Panc1 (cell line): ENCODE measurements at regions not wholly inside any gene's neighbourhood (a gene's known extent, or its start where the extent isn't known, plus 50 kb on each side); places are given as distances from the start of the nearest gene placed in this dataset.

ENCODE experiments used
- ATAC-seq: fragments of 200-7000 bp; cut with Tn5 transposase; 2 replicates; pipeline ENCODE4 v1.9.1; 2020; ENCODE audit warnings: mild to moderate bottlenecking, moderate library complexity
- BruUV-seq: library from RNA; stranded (reverse); fragments of 400-500 nt; replicated peaks from 2 replicates; lab custom pipeline; 2021; lab: Mats Ljungman, UMichigan
- CTCF ChIA-PET: fragments of 300-600 bp; sonication (Branson Sonifier 250); formaldehyde crosslinking; loops from one replicate; lab custom pipeline; 2022; ENCODE audit warnings: antibody characterized with exemption; lab: Charles Lee
- POLR2A ChIA-PET: fragments of 300-600 bp; sonication (Branson Sonifier 250); formaldehyde crosslinking; loops from one replicate; lab custom pipeline; 2022; ENCODE audit warnings: antibody characterized with exemption; lab: Charles Lee
- DNase-seq: peaks from one replicate; pipeline ENCODE4 v3.0.0-alpha.2; 2010; ENCODE audit warnings: low read depth, low spot score
- H3K27ac ChIP-seq: 2 replicates; pipeline ENCODE4 v1.5.1; 2011; ENCODE audit warnings: mild to moderate bottlenecking, low read length, inconsistent platforms
- H3K27me3 ChIP-seq: fragments of 200-500 bp; sonication (Bioruptor generic); 2 replicates; pipeline ENCODE4 v1.6.0; 2014; ENCODE audit warnings: low read length, inconsistent platforms; ENCODE audit not compliant: control insufficient read depth, insufficient read depth
- H3K36me3 ChIP-seq: fragments of 200-500 bp; sonication (Bioruptor generic); 2 replicates; pipeline ENCODE4 v1.5.1; 2014; ENCODE audit warnings: inconsistent platforms, mild to moderate bottlenecking, low read length, moderate library complexity; ENCODE audit not compliant: control insufficient read depth, insufficient read depth
- H3K4me1 ChIP-seq: 2 replicates; pipeline ENCODE4 v1.5.1; 2011; ENCODE audit warnings: inconsistent platforms, mild to moderate bottlenecking, low read length, moderate library complexity; ENCODE audit not compliant: control insufficient read depth, insufficient read depth
- H3K4me3 ChIP-seq, 2 experiments: 2 replicates each; pipeline ENCODE4 v1.5.1; 2011 to 2012; ENCODE audit warnings: low read depth in 2 of 2, low read length in 2 of 2, mild to moderate bottlenecking in 2 of 2, inconsistent platforms in 1 of 2, moderate library complexity in 1 of 2
- H3K9me3 ChIP-seq: fragments of 200-500 bp; sonication (Bioruptor generic); 2 replicates; pipeline ENCODE4 v1.5.1; 2014; ENCODE audit warnings: low read depth, mild to moderate bottlenecking, inconsistent platforms, low read length, moderate library complexity; ENCODE audit not compliant: control insufficient read depth, insufficient read depth
- POLR2AphosphoS5 ChIP-seq: IDR thresholded peaks from 2 replicates; pipeline ENCODE4 v1.6.1; 2012; ENCODE audit warnings: mild to moderate bottlenecking, low read depth, low read length, moderate library complexity
- SIN3A ChIP-seq: IDR thresholded peaks from 2 replicates; pipeline ENCODE4 v1.6.1; 2012; ENCODE audit warnings: low read depth, mild to moderate bottlenecking, low read length, moderate library complexity, borderline replicate concordance; ENCODE audit not compliant: insufficient read depth
- TCF7L2 ChIP-seq: IDR thresholded peaks from 2 replicates; pipeline ENCODE4 v1.6.1; 2011; ENCODE audit warnings: mild to moderate bottlenecking, low read depth, low read length, inconsistent platforms
- in situ Hi-C: cut with HindIII; loops from 2 replicates; pipeline ENCODE4 v1.10.0; 2016; ENCODE audit warnings: low sequenced_read_pairs, low pct_unique_long_range_greater_than_20kb
- intact Hi-C: fragments of 100-400 bp; cut with micrococcal nuclease; formaldehyde crosslinking; loops from one replicate; pipeline ENCODE4 v1.10.0; 2022; ENCODE audit not compliant: unreplicated experiment
- TF ChIP-seq, protein P1 (sequence below): fragments of 450-650 bp; IDR thresholded peaks from 2 replicates; pipeline ENCODE4 v1.5.1; 2017; ENCODE audit warnings: mild to moderate bottlenecking
- TF ChIP-seq, protein P2 (sequence below), 2 experiments: IDR thresholded peaks; 2 replicates each; pipeline ENCODE4 v1.6.1; 2011 to 2012; ENCODE audit warnings: low read depth in 2 of 2, control low read depth in 1 of 2, low read length in 1 of 2, mild to moderate bottlenecking in 1 of 2, moderate library complexity in 1 of 2; ENCODE audit not compliant: insufficient read depth in 1 of 2

DNA sequence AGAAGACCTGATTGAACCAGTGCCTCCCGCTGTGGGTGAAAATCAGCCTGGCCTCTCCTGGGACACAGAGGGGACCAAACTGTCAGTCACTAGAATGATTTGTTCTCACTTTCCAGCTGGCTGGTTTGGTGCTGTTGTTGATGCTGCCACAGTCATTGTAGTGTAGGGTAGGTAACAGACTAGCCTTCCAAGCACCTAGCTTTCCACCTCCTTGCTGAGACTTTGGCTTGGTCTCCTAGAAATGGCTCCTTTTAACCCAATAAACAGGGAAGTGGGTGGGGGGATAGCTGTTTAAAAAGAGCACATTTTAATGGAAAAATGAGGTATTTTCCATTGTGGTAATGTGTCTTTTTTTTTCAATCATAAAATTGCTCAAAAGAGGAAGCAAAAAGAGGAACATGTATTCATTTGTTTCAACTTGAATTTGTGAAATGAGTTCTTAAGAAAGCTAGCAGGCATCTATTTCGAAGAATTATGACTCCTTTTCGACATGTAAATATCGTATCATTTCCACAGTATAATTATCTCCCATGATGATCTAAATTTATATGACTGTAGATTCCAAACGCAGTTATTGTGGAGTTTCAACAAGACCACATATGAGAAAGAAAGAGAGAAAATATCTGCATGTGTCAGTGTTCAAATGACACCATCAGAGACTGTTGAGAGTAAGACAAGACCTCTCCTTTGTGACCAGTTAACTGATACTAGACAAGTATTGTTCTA is 190.1 kb downstream of the HLX start:
- ATAC-seq (no peak), DNase-seq (no peak)
- Histone ChIP-seq H3K27me3 (no peaks in the 10 kb centered on the region), H3K27ac (no peak overlapping the region), H3K4me3 (no peak overlapping the region), H3K36me3 (no peaks in the 10 kb centered on the region), H3K9me3 (no peaks in the 10 kb centered on the region), H3K4me1 (no peaks in the 10 kb centered on the region)
- no TSS peak for BruUV-seq
- POLR2A ChIA-PET, result no interaction called here
- CTCF ChIA-PET, result no interaction called here
- intact Hi-C loops, result no loop called here
- in situ Hi-C loops, result no loop called here
- TF ChIP-seq, protein P1, sequence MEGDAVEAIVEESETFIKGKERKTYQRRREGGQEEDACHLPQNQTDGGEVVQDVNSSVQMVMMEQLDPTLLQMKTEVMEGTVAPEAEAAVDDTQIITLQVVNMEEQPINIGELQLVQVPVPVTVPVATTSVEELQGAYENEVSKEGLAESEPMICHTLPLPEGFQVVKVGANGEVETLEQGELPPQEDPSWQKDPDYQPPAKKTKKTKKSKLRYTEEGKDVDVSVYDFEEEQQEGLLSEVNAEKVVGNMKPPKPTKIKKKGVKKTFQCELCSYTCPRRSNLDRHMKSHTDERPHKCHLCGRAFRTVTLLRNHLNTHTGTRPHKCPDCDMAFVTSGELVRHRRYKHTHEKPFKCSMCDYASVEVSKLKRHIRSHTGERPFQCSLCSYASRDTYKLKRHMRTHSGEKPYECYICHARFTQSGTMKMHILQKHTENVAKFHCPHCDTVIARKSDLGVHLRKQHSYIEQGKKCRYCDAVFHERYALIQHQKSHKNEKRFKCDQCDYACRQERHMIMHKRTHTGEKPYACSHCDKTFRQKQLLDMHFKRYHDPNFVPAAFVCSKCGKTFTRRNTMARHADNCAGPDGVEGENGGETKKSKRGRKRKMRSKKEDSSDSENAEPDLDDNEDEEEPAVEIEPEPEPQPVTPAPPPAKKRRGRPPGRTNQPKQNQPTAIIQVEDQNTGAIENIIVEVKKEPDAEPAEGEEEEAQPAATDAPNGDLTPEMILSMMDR, result no peak
- no peak for TF ChIP-seq POLR2AphosphoS5
- TF ChIP-seq, protein P2, sequence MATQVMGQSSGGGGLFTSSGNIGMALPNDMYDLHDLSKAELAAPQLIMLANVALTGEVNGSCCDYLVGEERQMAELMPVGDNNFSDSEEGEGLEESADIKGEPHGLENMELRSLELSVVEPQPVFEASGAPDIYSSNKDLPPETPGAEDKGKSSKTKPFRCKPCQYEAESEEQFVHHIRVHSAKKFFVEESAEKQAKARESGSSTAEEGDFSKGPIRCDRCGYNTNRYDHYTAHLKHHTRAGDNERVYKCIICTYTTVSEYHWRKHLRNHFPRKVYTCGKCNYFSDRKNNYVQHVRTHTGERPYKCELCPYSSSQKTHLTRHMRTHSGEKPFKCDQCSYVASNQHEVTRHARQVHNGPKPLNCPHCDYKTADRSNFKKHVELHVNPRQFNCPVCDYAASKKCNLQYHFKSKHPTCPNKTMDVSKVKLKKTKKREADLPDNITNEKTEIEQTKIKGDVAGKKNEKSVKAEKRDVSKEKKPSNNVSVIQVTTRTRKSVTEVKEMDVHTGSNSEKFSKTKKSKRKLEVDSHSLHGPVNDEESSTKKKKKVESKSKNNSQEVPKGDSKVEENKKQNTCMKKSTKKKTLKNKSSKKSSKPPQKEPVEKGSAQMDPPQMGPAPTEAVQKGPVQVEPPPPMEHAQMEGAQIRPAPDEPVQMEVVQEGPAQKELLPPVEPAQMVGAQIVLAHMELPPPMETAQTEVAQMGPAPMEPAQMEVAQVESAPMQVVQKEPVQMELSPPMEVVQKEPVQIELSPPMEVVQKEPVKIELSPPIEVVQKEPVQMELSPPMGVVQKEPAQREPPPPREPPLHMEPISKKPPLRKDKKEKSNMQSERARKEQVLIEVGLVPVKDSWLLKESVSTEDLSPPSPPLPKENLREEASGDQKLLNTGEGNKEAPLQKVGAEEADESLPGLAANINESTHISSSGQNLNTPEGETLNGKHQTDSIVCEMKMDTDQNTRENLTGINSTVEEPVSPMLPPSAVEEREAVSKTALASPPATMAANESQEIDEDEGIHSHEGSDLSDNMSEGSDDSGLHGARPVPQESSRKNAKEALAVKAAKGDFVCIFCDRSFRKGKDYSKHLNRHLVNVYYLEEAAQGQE (IDR thresholded peaks at IDR 0.05; ENCODE audit: insufficient read depth in 1 of 2, low read depth in 2 of 2, low read length in 1 of 2), result no peak
- no peak for TF ChIP-seq SIN3A
- TF ChIP-seq TCF7L2, result no peak

DNA sequence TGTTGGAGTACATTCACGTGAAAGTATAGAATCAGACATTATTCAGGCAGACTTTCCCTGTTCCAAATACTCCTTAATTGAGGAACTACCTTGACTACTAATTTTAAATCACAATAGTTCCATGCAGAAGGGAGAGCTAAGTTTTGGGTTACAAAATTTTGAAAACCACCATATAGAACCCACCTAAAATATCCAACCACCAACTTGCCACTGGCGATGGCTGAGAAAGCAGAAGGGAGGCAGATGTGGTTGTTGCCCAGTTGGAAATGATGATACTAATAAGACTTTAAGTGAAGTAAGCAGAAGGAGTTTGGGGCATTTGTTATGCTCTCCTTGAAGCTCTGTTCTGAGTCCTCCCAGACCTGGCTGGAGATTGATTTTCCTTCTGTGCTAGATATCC is 190.7 kb downstream of the HLX start:
- H3K9me3 ChIP-seq, result no peaks in the 10 kb centered on the region
- BruUV-seq, result no TSS peak
- no peaks in the 10 kb centered on the region for H3K27me3 ChIP-seq
- DNase-seq (no peak), ATAC-seq (no peak)
- in situ Hi-C loops, result no loop called here
- intact Hi-C loops, result no loop called here
- H3K36me3 ChIP-seq, result no peaks in the 10 kb centered on the region
- H3K27ac ChIP-seq, result no peak overlapping the region
- ChIA-PET POLR2A (no interaction called here), CTCF (no interaction called here)
- TF ChIP-seq, protein P1, result no peak
- TF ChIP-seq SIN3A (no peak), POLR2AphosphoS5 (no peak)
- TF ChIP-seq, protein P2 (IDR thresholded peaks at IDR 0.05; ENCODE audit: insufficient read depth in 1 of 2, low read depth in 2 of 2, low read length in 1 of 2), result no peak
- H3K4me3 ChIP-seq, result no peak overlapping the region
- no peaks in the 10 kb centered on the region for H3K4me1 ChIP-seq
